GM12892 (cell line): ENCODE measurements at regions not wholly inside any gene's neighbourhood (a gene's known extent, or its start where the extent isn't known, plus 50 kb on each side); places are given as distances from the start of the nearest gene placed in this dataset.
"Not testable (repeated sequence)": the region's sequence is repeated elsewhere in the genome, so short reads cannot be mapped to it uniquely, and the experiment has no call there.

Experiments used
- DNase-seq: peaks from one replicate; pipeline ENCODE4 v3.0.0; 2011; ENCODE audit not compliant: insufficient read length
- FAIRE-seq: peaks from 2 replicates; lab custom pipeline; 2011; peaks lifted over from hg19 to GRCh38; lab: Jason Lieb, UNC
- POLR2A ChIP-seq: IDR thresholded peaks from 2 replicates; pipeline ENCODE4 v1.6.1; 2011; ENCODE audit warnings: low read depth, low read length, control low read depth
- POLR2AphosphoS5 ChIP-seq: IDR thresholded peaks from 2 replicates; pipeline ENCODE4 v1.6.1; 2011; ENCODE audit warnings: low read depth, low read length, control low read depth
- TAF1 ChIP-seq: IDR thresholded peaks from 2 replicates; pipeline ENCODE4 v1.6.1; 2011; ENCODE audit warnings: low read depth, mild to moderate bottlenecking, control low read depth, low read length, borderline replicate concordance

DNA sequence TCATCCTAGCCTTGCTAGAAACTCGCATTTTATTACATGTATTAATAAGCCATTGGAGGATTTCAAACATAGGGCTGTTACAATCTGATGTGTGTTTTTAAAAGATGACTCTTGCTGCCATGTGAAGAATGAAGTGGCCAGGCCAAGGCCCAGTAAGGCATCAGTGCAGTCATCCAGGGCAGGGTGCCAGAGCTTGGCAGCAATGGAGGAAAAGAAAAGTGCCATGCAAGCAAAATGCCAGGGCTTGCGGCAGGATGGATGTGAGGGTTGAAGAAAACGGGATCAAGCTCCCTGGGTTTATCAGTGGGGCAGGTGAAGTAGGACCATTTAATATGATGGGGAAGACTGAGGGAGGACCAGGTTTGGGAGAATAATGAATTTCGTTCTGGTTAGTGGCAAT lies 183.6 kb downstream of the MINAR1 start:
- FAIRE-seq (no peak), DNase-seq (no peak)
- no peak for TF ChIP-seq POLR2A
- no peak for TF ChIP-seq TAF1
- TF ChIP-seq POLR2AphosphoS5, result no peak

DNA sequence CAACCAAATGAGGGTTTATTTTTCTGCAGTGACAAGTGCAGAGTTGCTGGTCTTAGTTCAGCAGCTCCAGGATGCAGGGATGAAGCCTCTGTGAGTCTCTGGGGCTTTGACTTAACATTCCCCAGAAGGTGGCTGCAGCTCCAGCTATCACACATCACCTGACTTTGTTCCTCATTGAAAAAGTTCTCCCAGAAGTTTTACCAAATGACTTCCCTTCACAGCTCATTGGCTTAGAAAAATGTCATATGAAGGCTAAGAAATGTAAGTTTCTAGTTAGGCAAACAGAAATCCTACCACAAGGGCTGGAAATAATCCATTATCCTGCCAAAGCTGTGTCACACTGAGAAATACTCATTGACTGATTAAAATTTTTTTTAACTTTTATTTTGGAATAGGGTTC lies 184.9 kb downstream of the MINAR1 start:
- FAIRE-seq (no peak), DNase-seq (no peak)
- TF ChIP-seq POLR2AphosphoS5, result no peak
- no peak for TF ChIP-seq TAF1
- no peak for TF ChIP-seq POLR2A

DNA sequence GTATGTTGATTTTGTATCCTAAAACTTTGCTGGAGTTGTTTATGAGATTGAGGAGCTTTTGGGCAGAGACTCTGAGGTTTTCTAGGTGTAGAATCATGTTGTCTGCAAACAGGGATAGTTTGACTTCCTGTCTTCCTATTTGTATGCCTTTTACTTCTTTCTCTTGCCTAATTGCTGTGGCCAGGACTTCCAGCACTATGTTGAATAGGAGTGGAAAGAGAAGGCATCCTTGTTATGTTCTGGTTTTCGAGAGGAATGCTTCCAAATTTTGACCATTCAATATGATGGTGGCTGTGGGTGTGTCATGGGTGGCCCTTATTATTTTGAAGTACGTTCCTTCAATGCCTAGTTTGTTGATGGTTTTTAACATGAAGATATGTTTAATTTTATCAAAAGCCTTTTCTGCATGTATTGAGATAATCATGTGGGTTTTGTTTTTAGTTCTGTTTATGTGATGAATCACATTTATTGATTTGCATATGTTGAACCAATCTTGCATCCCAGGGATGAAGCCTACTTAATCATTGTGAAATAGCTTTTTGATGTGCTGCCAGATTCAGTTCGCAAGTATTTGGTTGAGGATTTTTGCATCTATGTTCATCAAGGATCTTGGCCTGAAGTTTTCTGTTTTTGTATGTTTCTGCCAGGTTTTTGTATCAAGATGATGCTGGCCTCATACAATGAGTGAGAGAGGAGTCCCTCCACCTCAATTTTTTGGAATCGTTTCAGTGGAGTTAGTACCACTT lies 188.1 kb downstream of the MINAR1 start:
- TF ChIP-seq POLR2AphosphoS5, result no peak
- TF ChIP-seq TAF1, result no peak
- no peak for TF ChIP-seq POLR2A
- no peak for DNase-seq
- FAIRE-seq, result no peak

DNA sequence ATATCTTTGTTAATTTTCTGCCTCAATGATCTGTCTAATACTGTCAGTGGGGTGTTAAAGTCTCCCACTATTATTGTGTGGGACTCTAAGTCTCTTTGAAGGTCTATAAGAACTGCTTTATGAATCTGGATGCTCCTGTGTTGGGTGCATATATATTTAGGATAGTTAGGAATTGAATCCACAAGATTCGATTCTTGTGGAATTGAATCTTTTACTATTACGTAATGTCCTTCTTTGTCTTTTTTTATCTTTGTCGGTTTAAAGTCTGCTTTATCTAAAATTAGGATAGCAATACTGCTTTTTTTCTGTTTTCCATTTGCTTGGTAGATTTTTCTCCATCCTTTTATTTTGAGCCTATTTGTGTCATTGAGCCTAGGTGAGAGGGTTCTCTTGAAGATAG lies 189.7 kb downstream of the MINAR1 start:
- not testable (repeated sequence) for FAIRE-seq, DNase-seq

DNA sequence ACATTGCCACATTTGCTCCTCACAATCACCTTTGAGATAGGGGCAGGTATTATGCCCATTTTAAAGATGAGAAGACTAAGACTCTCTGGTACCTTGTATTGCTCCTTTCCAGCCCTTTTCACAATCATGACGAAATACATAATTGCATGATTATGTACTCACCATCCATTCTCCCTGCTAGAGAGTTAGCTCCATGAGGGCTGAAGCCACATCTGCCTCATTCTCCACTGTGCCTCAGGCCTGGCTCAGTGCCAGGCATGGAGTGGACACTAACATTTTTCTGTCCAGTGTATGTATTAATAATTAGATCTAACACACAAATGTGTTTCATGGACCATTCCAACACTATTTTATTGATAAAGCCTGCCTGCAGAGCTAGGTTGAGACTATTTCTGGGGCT lies 191.4 kb downstream of the MINAR1 start:
- FAIRE-seq, result no peak
- no peak for DNase-seq
- TF ChIP-seq POLR2A (no peak), TAF1 (no peak), POLR2AphosphoS5 (no peak)

DNA sequence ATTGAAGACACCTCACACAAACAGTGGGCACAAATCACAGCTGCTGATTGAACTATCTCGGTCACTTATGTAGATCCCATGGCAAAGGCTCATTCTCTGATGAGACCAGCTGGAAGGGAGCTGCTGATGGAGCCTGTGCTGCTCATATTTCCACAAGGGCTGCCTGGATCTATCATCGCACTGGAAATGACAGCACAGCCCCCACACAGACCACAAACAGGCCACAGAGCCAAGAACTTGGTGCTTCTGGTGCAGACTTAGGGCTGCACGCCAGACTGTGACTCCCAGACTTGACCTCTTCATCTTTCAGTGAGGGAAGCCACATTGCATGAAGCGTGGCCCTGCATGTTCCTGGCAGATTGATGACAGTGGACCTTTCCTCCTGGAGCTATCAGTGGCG lies 197.6 kb downstream of the MINAR1 start:
- DNase-seq (no peak), FAIRE-seq (no peak)
- TF ChIP-seq TAF1 (no peak), POLR2A (no peak), POLR2AphosphoS5 (no peak)

DNA sequence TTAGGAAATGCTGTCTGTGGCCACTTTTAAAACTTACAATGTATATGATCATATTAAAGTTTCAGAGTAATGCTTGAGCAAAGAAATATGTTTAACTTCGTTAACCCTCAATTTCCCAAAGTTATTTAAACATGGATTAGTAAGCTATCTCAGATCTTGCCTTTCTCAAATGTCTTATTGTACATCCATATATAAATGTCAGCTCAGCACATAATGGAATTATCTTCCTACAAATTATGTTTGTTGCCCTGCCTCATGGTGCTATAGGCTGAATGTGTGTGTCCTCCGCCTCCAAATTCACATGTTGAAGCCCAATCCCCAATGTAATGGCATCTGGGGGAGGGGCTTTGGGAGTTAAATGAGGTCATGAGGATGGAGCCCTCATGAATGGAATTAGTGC lies 200.3 kb downstream of the MINAR1 start:
- TF ChIP-seq TAF1 (no peak), POLR2A (no peak), POLR2AphosphoS5 (no peak)
- DNase-seq (no peak), FAIRE-seq (no peak)

DNA sequence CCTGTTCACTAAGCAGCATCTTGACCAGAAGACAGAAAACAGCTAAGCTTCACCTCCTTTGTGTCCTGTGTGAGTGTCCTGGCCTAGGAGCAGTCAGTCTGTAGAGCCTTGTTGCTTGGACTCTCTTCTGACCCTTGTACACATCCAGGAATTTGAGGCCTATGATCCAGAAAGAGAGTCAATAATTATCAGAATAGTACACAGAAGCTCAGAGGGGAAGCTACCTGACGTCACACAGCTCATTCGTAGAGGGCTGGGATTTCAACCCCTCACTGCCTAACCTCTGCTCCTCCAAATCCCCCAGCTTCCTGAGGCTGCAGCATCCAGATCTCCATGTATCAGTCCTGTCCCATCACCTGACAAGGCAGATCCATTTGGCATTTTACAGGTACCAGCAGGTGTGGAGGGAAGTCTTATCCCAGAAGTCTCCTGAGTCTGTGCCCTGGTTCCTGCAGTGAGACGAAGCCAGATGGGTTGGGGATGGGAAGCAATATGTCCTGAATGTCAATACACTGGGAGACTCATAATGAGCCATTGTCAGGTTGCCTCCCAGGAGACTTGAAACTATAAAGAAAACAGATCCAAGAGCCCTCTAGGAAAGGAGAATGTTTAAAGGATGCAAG lies 203.1 kb downstream of the MINAR1 start:
- no peak for TF ChIP-seq TAF1
- no peak for TF ChIP-seq POLR2AphosphoS5
- TF ChIP-seq POLR2A, result no peak
- no peak for FAIRE-seq
- DNase-seq, result no peak

DNA sequence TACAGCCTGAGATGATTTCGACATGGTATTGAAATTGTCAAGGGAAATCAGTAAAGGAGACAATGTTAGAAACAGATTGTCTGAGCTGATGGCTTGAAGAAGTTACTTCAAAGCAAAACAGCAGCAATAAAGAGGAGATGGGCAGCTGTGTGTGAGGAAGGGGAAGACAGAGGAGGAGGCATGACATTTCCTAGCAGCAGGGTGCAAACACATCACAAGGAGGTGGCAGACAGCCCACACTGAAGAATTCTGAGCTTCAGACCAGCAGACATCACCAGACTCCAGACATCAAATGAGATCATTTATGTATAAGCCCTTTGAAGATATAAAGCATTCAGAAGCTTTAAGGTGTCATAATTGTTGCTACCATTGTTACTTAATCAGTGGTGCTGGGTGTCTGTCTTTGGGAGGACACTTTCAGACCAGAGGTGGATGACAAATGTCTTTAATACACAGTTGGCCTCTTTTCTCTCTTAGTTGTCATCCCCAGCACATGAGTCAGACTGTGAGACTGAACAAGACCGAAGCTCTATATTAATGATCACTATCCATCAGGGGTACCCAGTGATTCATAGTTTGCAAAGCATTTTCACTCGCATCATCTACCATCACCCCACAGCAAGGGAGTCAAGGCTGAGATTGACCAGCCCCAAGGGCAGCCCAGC lies 203.9 kb downstream of the MINAR1 start:
- TF ChIP-seq POLR2A, result no peak
- TF ChIP-seq TAF1, result no peak
- TF ChIP-seq POLR2AphosphoS5, result no peak
- DNase-seq (no peak), FAIRE-seq (no peak)

DNA sequence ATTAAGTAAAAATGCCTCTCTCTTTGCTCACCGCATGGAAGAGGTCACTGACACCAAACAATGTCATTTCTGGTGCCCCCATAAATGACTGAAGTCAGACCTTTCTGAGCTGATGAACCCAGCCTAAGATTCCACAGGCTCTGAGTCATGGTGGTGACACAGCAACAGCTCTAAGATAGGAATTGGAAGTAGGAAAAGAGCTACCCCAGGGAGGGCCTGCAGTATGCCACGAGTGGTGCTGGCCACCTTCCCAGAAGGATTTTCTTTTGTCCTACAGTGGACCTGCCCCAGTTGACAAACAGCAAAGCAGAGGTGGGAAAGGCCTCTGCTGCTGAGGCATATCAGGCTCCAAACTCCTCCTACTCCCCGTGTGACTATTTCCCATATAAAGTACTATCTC lies 208.1 kb downstream of the MINAR1 start:
- TF ChIP-seq POLR2A, result no peak
- no peak for TF ChIP-seq POLR2AphosphoS5
- TF ChIP-seq TAF1, result no peak
- FAIRE-seq, result no peak
- no peak for DNase-seq

DNA sequence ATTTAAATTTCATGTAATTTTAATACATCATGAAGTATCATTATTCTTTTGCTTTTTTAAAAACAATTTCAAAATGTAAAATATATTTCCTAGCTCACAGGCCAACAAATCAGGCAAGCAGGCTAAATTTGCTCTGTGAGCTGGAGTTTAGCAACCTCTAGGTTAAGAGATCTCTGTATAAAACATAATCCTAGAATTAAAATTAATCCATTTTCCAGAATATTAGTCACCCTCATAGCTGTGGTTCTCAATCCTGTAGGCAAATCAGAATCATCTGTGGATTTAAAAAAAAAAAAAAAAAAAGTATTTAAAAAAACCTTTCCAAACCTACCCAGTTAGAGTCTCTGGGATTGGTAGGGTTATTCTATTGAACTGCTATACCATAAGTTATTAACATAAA lies 209.7 kb downstream of the MINAR1 start:
- no peak for TF ChIP-seq POLR2AphosphoS5
- no peak for TF ChIP-seq TAF1
- no peak for TF ChIP-seq POLR2A
- DNase-seq, result no peak
- no peak for FAIRE-seq

DNA sequence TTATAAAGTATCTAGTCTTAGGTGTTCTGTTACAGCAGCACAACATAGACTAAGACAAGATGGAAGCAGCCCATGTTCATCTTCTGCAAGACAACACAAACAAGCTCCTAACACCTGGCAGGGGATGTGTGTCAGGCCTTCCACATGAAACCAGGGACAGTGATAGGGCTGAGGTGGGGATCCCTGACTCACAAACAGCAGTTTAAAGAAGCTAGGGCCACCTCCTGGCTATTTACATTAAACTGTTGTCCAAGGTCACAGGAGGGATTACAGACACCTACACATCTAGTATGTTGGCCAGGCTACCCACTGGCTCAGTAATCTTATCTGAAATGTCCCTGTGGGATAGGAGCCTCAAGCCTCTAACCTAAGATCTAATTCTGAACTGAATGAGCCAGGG lies 211.3 kb downstream of the MINAR1 start:
- FAIRE-seq, result no peak
- TF ChIP-seq POLR2A (no peak), TAF1 (no peak), POLR2AphosphoS5 (no peak)
- DNase-seq, result no peak
